ENCODE measurements at regions not wholly inside any gene's neighbourhood (a gene's known extent, or its start where the extent isn't known, plus 50 kb on each side); places are given as distances from the start of the nearest gene placed in this dataset.

DNA sequence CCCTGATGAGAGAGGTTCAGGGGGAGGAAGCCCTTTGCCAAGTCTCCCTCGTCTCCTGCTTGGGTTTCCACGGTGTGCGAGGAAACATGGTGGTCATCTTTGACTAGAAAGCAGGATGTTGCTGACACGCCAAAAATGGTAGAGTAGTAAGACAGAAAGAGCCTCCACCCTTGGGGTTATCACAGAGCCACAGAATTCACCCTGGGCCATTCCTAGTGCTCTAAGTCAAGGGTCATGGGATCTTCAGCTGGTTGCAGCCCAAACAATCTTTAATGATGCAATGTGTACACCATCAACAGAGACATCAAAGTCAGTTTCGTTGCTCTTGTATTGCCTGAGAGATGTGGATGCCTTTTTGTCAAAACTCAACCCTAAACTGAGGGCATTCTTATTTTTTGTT is 201.9 kb downstream of the LY86 start:
- Mint-ChIP-seq H3K27ac (ENCODE audit: unreplicated experiment) (peak overlapping the region; percentile 63), H3K27me3 (ENCODE audit: low read depth) (no peaks in the 10 kb centered on the region), H3K36me3 (ENCODE audit: low read depth) (no peaks in the 10 kb centered on the region), H3K4me1 (no peaks in the 10 kb centered on the region), H3K4me3 (no peak overlapping the region), H3K9me3 (peaks cover 2% of the 10 kb centered on the region)
- TF ChIP-seq, protein P1, sequence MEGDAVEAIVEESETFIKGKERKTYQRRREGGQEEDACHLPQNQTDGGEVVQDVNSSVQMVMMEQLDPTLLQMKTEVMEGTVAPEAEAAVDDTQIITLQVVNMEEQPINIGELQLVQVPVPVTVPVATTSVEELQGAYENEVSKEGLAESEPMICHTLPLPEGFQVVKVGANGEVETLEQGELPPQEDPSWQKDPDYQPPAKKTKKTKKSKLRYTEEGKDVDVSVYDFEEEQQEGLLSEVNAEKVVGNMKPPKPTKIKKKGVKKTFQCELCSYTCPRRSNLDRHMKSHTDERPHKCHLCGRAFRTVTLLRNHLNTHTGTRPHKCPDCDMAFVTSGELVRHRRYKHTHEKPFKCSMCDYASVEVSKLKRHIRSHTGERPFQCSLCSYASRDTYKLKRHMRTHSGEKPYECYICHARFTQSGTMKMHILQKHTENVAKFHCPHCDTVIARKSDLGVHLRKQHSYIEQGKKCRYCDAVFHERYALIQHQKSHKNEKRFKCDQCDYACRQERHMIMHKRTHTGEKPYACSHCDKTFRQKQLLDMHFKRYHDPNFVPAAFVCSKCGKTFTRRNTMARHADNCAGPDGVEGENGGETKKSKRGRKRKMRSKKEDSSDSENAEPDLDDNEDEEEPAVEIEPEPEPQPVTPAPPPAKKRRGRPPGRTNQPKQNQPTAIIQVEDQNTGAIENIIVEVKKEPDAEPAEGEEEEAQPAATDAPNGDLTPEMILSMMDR (conservative IDR thresholded peaks at IDR 0.05): no peak
- DNase-seq (ENCODE audit: low read depth, low spot score): no peak

DNA sequence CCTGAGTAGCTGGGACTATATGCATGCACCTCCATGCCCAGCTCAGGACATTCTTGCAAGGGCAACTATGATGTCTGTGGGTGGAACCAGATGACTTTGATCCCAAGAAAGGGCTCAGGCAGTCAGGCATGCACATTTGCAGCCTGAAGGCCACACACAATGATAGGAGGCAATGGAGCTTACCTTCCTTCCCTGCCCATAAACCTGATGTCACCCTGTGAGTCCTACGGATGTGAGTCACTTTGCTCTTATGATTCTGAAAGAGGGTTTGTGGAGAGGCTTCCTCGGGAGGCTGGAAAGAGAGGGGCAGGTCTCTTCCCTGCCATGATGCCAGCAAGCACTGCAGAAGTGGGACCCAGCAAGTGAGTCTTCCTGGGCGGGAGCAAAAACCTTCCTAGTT is 202.4 kb downstream of the LY86 start:
- Mint-ChIP-seq H3K36me3 (ENCODE audit: low read depth) (no peaks in the 10 kb centered on the region), H3K9me3 (peaks cover 2% of the 10 kb centered on the region), H3K4me1 (no peaks in the 10 kb centered on the region), H3K27ac (ENCODE audit: unreplicated experiment) (no peak overlapping the region), H3K27me3 (ENCODE audit: low read depth) (no peaks in the 10 kb centered on the region), H3K4me3 (no peak overlapping the region)
- no peak for DNase-seq (ENCODE audit: low read depth, low spot score)
- TF ChIP-seq, protein P1 (conservative IDR thresholded peaks at IDR 0.05): no peak

DNA sequence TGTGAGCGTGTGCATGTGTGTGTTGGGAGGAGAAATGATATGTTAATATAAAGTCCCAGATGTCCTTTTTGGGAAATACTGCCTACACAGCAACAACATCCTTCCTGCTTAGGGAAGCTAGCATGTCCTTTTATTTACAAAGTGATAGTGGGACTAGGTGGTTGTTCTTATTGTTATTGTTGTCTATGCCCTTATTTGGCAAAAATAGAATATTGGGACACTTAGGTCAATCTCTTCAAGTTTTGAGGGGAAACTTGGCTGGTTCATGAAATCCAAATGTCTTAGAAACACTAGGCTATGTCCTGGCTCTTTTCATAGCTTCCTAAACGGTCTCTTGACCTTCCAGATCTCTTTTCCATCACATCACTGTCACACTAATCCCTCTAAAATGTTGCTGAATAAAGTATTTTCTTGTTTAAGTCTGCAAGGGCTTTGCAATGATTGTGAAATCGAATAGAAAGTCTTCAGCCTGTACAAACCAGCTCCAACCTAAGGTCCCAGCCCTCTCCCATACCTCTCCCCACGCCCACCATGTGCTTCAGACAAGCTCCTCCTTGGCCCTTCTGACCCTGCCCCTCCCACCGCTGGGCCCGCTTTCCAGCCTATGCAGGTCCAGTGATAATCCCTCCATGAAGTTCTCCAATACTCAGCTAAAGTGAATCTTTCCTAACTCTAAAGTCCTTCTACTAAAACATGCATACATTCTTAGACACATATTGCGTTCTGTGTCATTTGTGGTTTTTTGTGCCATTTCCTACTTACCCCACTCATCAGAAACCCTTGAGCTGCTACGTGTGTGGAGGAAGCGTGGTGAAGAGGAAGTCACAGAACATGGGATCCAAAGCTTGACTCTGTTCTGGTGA is 205.1 kb downstream of the LY86 start:
- Mint-ChIP-seq H3K27me3 (ENCODE audit: low read depth) (no peaks in the 10 kb centered on the region), H3K4me1 (no peaks in the 10 kb centered on the region), H3K36me3 (ENCODE audit: low read depth) (no peaks in the 10 kb centered on the region), H3K9me3 (peaks cover 2% of the 10 kb centered on the region), H3K27ac (ENCODE audit: unreplicated experiment) (no peak overlapping the region), H3K4me3 (no peak overlapping the region)
- no peak for DNase-seq (ENCODE audit: low read depth, low spot score)
- TF ChIP-seq, protein P1 (conservative IDR thresholded peaks at IDR 0.05): no peak

DNA sequence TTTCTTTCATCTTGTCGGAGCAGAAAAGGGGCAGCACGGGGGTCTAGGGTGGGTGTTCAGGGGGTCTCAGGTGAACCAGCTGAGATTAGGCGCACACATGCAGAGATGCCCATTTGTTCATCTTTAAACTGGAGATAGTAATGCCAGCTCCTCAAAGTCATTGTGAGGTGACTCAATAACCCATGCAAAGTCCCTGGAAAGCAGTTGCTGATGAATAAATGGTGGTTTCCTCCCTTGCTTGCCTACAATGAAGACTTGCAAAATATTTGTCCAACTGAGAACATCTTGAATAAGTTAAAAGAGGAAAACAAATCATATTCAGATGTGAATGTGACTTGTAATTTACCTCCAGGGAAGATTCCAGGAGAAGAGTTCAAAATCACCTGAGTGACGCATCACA is 206.9 kb downstream of the LY86 start:
- H3K9me3 Mint-ChIP-seq: peaks cover 2% of the 10 kb centered on the region
- no peaks in the 10 kb centered on the region for H3K27me3 Mint-ChIP-seq (ENCODE audit: low read depth)
- no peak overlapping the region for H3K27ac Mint-ChIP-seq (ENCODE audit: unreplicated experiment)
- no peak overlapping the region for H3K4me3 Mint-ChIP-seq
- H3K4me1 Mint-ChIP-seq: no peaks in the 10 kb centered on the region
- H3K36me3 Mint-ChIP-seq (ENCODE audit: low read depth): no peaks in the 10 kb centered on the region
- TF ChIP-seq, protein P1 (conservative IDR thresholded peaks at IDR 0.05): no peak
- no peak for DNase-seq (ENCODE audit: low read depth, low spot score)

DNA sequence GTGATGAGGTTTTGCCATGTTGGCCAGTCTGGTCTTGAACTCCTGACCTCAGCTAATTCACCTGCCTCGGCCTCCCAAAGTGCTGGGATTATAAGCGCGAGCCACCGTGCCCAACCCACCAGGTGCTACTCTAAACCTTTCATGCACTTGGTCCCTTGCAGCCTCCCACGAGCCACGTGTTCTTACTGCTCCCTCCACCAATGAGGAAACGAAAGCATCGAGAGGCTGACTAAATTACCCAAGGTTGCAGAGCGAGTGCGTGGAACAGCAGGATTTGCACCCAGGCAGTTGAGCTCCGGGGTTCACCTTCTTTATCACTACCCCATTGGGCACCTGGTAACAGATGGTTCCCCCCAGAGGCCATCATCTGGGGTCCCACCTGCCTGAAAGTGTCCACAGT is 208.3 kb downstream of the LY86 start:
- Mint-ChIP-seq H3K27me3 (ENCODE audit: low read depth) (no peaks in the 10 kb centered on the region), H3K36me3 (ENCODE audit: low read depth) (no peaks in the 10 kb centered on the region), H3K27ac (ENCODE audit: unreplicated experiment) (no peak overlapping the region), H3K4me3 (no peak overlapping the region), H3K9me3 (peaks cover 2% of the 10 kb centered on the region), H3K4me1 (no peaks in the 10 kb centered on the region)
- DNase-seq (ENCODE audit: low read depth, low spot score): no peak
- TF ChIP-seq, protein P1 (conservative IDR thresholded peaks at IDR 0.05): no peak
